Heart left ventricle (tissue), 16 donors: ENCODE measurements at regions not wholly inside any gene's neighbourhood (a gene's known extent, or its start where the extent isn't known, plus 50 kb on each side); places are given as distances from the start of the nearest gene placed in this dataset.
"Not testable (repeated sequence)": the region's sequence is repeated elsewhere in the genome, so short reads cannot be mapped to it uniquely, and the experiment has no call there.

ENCODE experiments used
- ATAC-seq, 4 donors: fragments of 200-7000 bp; cut with Tn5 transposase; one replicate each; pipeline ENCODE4 v1.9.1; 2020 to 2022; ENCODE audit warnings: moderate library complexity in 4 of 4, mild to moderate bottlenecking in 3 of 4, moderate number of reproducible peaks in 1 of 4
- DNase-seq, 5 donors: peaks; one replicate each; pipeline ENCODE4 v3.0.0-alpha.2; 2020
- H3K27ac ChIP-seq, 12 donors: fragments of 200-600 bp; sonication (generic) in 4 of 12; one replicate each; pipeline versions ENCODE4 v1.5.0 to v1.8.0; 2016 to 2022; ENCODE audit warnings: mild to moderate bottlenecking in 2 of 12
- H3K27me3 ChIP-seq, 9 donors: fragments of 200-600 bp; sonication (generic) in 2 of 9; one replicate each; pipeline versions ENCODE4 v1.5.1 to v1.8.0; 2016 to 2022; ENCODE audit warnings: mild to moderate bottlenecking in 3 of 9
- H3K36me3 ChIP-seq, 9 donors: fragments of 200-600 bp; sonication (generic) in 2 of 9; one replicate each; pipeline versions ENCODE4 v1.5.0 to v1.8.0; 2018 to 2022; ENCODE audit warnings: mild to moderate bottlenecking in 2 of 9
- H3K4me1 ChIP-seq, 12 donors: fragments of 200-600 bp; sonication (generic) in 4 of 12; one replicate each; pipeline versions ENCODE4 v1.5.0 to v1.8.0; 2016 to 2022; ENCODE audit warnings: mild to moderate bottlenecking in 3 of 12
- H3K4me3 ChIP-seq, 12 donors: fragments of 200-600 bp; sonication (generic) in 4 of 12; one replicate each; pipeline versions ENCODE4 v1.5.0 to v1.8.0; 2017 to 2022; ENCODE audit warnings: mild to moderate bottlenecking in 9 of 12, moderate library complexity in 4 of 12
- H3K9me3 ChIP-seq, 12 donors: fragments of 200-600 bp; sonication (generic) in 4 of 12; one replicate each; pipeline versions ENCODE4 v1.5.0 to v1.8.0; 2016 to 2022; ENCODE audit warnings: mild to moderate bottlenecking in 1 of 12
- POLR2A ChIP-seq, 2 donors: fragments of 450-650 bp; IDR thresholded peaks; one replicate each; pipeline ENCODE4 v1.6.1; 2017; ENCODE audit warnings: antibody characterized with exemption in 2 of 2, mild to moderate bottlenecking in 2 of 2, moderate library complexity in 2 of 2
- WGBS, 4 donors: extraction: QIAGEN DNeasy Blood & Tissue Kit in 2 of 4; methylation state at CpG; one replicate each; pipeline versions ENCODE4 v1.1.5 to v1.1.7; 2013 to 2018; 5-methylcytosine and 5-hydroxymethylcytosine counted together
- intact Hi-C, 10 donors: fragments of 100-400 bp; cut with DNase I; formaldehyde crosslinking; loops; one replicate each; pipeline versions ENCODE4 v1.11.1 to v1.14.2; 2022
- TF ChIP-seq, protein P1 (sequence below), 12 donors: fragments of 200-600 bp; sonication (generic) in 4 of 12; IDR thresholded peaks; one replicate each; pipeline versions ENCODE4 v1.5.0 to v1.8.0; 2018 to 2022; ENCODE audit warnings: antibody characterized with exemption in 12 of 12, mild to moderate bottlenecking in 5 of 12
- donor health status: ischemic (EF 13 %, LVEDD 7.1; RV severe dilation, severe dysfunction).
- donor health status: healthy with polysubstance abuse.
- donor health status: DM: no; HTN: yes; CAD: no.
- donor health status: DM: no; HTN: no; CAD: no.
- donor health status: ischemic (EF 25% LVEDD 6.9; RV normal size, moderate dysfunction).
- donor health status: ischemic (EF 25% LVEDD 5.7; RV mildly dilated, moderate dysfunction).
- donor health status: healthy.
- donor health status: DM: yes; HTN: yes; CAD: no.
- donor health status: ischemic (EF 35%, LVEDD 5.7; RV mildly dilated, moderate dysfunction).
- donor health status: nonischemic (EF 11% LVEDD 7.7; RV severe dilation, severe dysfunction).
- donor health status: DM: yes; HTN: yes; CAD: no.
- donor health status: PGD.
- donor health status: ischemic (EF 29% LVEDD 5.4; RV normal size, mild dysfunction).
- donor health status: nonischemic (EF 23%, LVEDD 6.1; RV moderate dilation, normal function).

- Histone ChIP-seq H3K27me3 (peaks cover 0 to 40% (median 7%) of the 10 kb centered on the region in 9 donors), H3K4me3 (no peak overlapping the region), H3K4me1 (no peaks in the 10 kb centered on the region), H3K36me3 (no peaks in the 10 kb centered on the region), H3K27ac (no peak overlapping the region), H3K9me3 (no peaks in the 10 kb centered on the region)
- ATAC-seq (no peak), DNase-seq (no peak)
- intact Hi-C loops: no loop called here
- WGBS, 4 donors: 75 to 85% (median 79%) methylated on average over 10 to 13 of the region's 13 CpGs
- no peak for TF ChIP-seq POLR2A (IDR thresholded peaks at IDR 0.05)
- TF ChIP-seq, protein P1, sequence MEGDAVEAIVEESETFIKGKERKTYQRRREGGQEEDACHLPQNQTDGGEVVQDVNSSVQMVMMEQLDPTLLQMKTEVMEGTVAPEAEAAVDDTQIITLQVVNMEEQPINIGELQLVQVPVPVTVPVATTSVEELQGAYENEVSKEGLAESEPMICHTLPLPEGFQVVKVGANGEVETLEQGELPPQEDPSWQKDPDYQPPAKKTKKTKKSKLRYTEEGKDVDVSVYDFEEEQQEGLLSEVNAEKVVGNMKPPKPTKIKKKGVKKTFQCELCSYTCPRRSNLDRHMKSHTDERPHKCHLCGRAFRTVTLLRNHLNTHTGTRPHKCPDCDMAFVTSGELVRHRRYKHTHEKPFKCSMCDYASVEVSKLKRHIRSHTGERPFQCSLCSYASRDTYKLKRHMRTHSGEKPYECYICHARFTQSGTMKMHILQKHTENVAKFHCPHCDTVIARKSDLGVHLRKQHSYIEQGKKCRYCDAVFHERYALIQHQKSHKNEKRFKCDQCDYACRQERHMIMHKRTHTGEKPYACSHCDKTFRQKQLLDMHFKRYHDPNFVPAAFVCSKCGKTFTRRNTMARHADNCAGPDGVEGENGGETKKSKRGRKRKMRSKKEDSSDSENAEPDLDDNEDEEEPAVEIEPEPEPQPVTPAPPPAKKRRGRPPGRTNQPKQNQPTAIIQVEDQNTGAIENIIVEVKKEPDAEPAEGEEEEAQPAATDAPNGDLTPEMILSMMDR (IDR thresholded peaks at IDR 0.05): no peak
Observed at GRCh38 chr15:59792359-59792758, 103.2 kb upstream of the BNIP2 start.

DNA sequence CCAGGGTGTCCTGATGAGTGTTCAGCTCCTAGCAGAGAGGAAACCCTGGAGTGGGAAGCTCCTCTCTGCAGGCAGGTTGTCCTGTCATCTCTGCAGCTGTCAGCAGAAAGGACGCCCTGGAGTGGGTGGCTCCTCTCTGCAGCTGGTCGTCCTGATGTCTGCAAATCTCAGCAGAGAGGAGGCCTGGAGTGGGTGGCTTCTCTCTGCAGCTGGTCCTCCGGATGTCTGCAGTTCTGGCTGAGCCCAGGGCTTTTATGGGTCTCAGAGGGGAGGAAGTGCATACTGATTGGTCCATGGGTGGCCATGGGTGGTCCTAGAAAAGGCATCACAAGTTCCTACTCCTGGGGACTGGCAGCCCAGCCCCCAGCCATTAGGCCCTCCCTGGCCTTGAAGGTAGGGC, 102.6 kb upstream of the BNIP2 start:
- 50 to 62% (median 56%) methylated on average over 3 of the region's 3 CpGs for WGBS, 4 donors
- peaks cover 0 to 36% (median 7%) of the 10 kb centered on the region in 9 donors for H3K27me3 ChIP-seq
- H3K4me1 ChIP-seq: no peaks in the 10 kb centered on the region
- intact Hi-C loops: no loop called here
- no peaks in the 10 kb centered on the region for H3K9me3 ChIP-seq
- no peak for ATAC-seq
- no peak for TF ChIP-seq POLR2A (IDR thresholded peaks at IDR 0.05)
- TF ChIP-seq, protein P1 (IDR thresholded peaks at IDR 0.05): no peak
- no peak overlapping the region for H3K27ac ChIP-seq
- no peak for DNase-seq
- H3K4me3 ChIP-seq: no peak overlapping the region
- H3K36me3 ChIP-seq: no peaks in the 10 kb centered on the region

- H3K4me1 ChIP-seq: no peaks in the 10 kb centered on the region
- intact Hi-C loops: no loop called here
- DNase-seq (no peak), ATAC-seq (no peak)
- H3K27me3 ChIP-seq: peaks cover 0 to 32% (median 7%) of the 10 kb centered on the region in 9 donors
- no peaks in the 10 kb centered on the region for H3K9me3 ChIP-seq
- WGBS, 4 donors: 72 to 78% (median 74%) methylated on average over 2 to 5 of the region's 5 CpGs
- no peak overlapping the region for H3K27ac ChIP-seq
- no peaks in the 10 kb centered on the region for H3K36me3 ChIP-seq
- no peak overlapping the region for H3K4me3 ChIP-seq
- TF ChIP-seq, protein P1 (IDR thresholded peaks at IDR 0.05): no peak
Observed at GRCh38 chr15:59791079-59791478, 102.0 kb upstream of the BNIP2 start.

DNA sequence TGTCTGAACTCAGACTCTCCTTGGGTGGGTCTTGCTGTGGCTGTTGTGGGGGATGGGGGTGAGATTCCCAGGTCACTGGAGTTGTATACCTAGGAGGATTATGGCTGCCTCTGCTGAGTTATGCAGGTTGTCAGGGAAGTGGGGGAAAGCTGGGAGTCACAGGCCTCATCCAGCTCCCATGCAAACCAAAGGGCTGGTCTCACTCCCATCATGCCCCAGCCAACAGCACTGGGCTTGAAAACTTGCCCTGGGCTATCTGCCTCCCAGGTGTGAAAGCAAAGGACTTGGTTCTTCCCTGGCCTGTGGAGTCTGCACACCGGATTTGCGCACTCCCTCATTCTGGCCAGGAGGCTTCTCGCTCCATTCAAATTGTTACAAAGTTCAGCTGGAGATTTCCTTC, 97.3 kb upstream of the BNIP2 start:
- H3K4me3 ChIP-seq, H3K9me3 ChIP-seq, H3K4me1 ChIP-seq, intact Hi-C loops, ATAC-seq, H3K36me3 ChIP-seq, H3K27ac ChIP-seq, DNase-seq: not testable (repeated sequence)
- H3K27me3 ChIP-seq: peaks cover 0 to 19% (median 3%) of the 10 kb centered on the region in 9 donors
- WGBS, 4 donors: 75 to 92% (median 90%) methylated on average over 3 of the region's 3 CpGs

GRCh38 chr15:59785981-59786380, 96.9 kb upstream of the BNIP2 start:
- ATAC-seq: not testable (repeated sequence)

GRCh38 chr15:59783774-59784520, 94.8 kb upstream of the BNIP2 start:
- WGBS, 4 donors: 66 to 70% (median 68%) methylated on average over 7 to 8 of the region's 8 CpGs
- DNase-seq, H3K9me3 ChIP-seq, H3K27ac ChIP-seq, H3K4me3 ChIP-seq, H3K36me3 ChIP-seq, H3K4me1 ChIP-seq, intact Hi-C loops, ATAC-seq: not testable (repeated sequence)
- H3K27me3 ChIP-seq: peaks cover 0 to 13% (median 0%) of the 10 kb centered on the region in 9 donors

More at GRCh38 chr15:59785981-59786380, 96.9 kb upstream of the BNIP2 start:
- H3K27ac ChIP-seq, H3K9me3 ChIP-seq, H3K4me1 ChIP-seq, H3K4me3 ChIP-seq, DNase-seq, H3K36me3 ChIP-seq, intact Hi-C loops: not testable (repeated sequence)
- H3K27me3 ChIP-seq: peaks cover 0 to 16% (median under 1%) of the 10 kb centered on the region in 9 donors
- WGBS, 4 donors: 46 to 63% (median 59%) methylated on average over 1 of the region's 1 CpG
